ENCODE measurements at regions not wholly inside any gene's neighbourhood (a gene's known extent, or its start where the extent isn't known, plus 50 kb on each side); places are given as distances from the start of the nearest gene placed in this dataset.

- Histone ChIP-seq H3K9me3 (ENCODE audit: low read length) (no peaks in the 10 kb centered on the region), H3K36me3 (ENCODE audit: insufficient read depth, low read length) (no peaks in the 10 kb centered on the region), H3K4me2 (ENCODE audit: low read length) (no peak overlapping the region), H3K9ac (ENCODE audit: low read length) (no peak overlapping the region), H3F3A (ENCODE audit: insufficient read depth, low read length) (no peaks in the 10 kb centered on the region), H3K4me1 (ENCODE audit: insufficient read depth, low read length, severe bottlenecking) (no peaks in the 10 kb centered on the region), H3K9me2 (ENCODE audit: low read depth, low read length) (no peaks in the 10 kb centered on the region), H2AFZ (ENCODE audit: low read length) (no peak overlapping the region), H4K20me1 (ENCODE audit: insufficient read depth, low read length) (no peaks in the 10 kb centered on the region), H3K27me3 (ENCODE audit: insufficient read depth, low read length) (no peaks in the 10 kb centered on the region), H3K79me2 (ENCODE audit: insufficient read depth, low read length) (no peaks in the 10 kb centered on the region), H3K27ac (ENCODE audit: low read depth, low read length, poor library complexity, severe bottlenecking) (no peak overlapping the region), H3K4me3 (ENCODE audit: low read depth, low read length, poor library complexity, severe bottlenecking) (no peak overlapping the region)
- no peak for TF ChIP-seq EZH2 (IDR thresholded peaks at IDR 0.05; ENCODE audit: borderline replicate concordance, low read length)
- TF ChIP-seq, protein P1, sequence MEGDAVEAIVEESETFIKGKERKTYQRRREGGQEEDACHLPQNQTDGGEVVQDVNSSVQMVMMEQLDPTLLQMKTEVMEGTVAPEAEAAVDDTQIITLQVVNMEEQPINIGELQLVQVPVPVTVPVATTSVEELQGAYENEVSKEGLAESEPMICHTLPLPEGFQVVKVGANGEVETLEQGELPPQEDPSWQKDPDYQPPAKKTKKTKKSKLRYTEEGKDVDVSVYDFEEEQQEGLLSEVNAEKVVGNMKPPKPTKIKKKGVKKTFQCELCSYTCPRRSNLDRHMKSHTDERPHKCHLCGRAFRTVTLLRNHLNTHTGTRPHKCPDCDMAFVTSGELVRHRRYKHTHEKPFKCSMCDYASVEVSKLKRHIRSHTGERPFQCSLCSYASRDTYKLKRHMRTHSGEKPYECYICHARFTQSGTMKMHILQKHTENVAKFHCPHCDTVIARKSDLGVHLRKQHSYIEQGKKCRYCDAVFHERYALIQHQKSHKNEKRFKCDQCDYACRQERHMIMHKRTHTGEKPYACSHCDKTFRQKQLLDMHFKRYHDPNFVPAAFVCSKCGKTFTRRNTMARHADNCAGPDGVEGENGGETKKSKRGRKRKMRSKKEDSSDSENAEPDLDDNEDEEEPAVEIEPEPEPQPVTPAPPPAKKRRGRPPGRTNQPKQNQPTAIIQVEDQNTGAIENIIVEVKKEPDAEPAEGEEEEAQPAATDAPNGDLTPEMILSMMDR (IDR thresholded peaks at IDR 0.05; ENCODE audit: low read length): no peak
Measured at GRCh38 chr22:27468712-27469111, 332.8 kb downstream of the MN1 start.

GRCh38 chr22:27470169-27470772 is 331.3 kb downstream of the MN1 start:
- H4K20me1 ChIP-seq (ENCODE audit: insufficient read depth, low read length): no peaks in the 10 kb centered on the region
- no peaks in the 10 kb centered on the region for H3K9me2 ChIP-seq (ENCODE audit: low read depth, low read length)
- no peaks in the 10 kb centered on the region for H3K9me3 ChIP-seq (ENCODE audit: low read length)
- no peaks in the 10 kb centered on the region for H3K79me2 ChIP-seq (ENCODE audit: insufficient read depth, low read length)
- H3K36me3 ChIP-seq (ENCODE audit: insufficient read depth, low read length): no peaks in the 10 kb centered on the region
- H2AFZ ChIP-seq (ENCODE audit: low read length): no peak overlapping the region
- TF ChIP-seq EZH2 (IDR thresholded peaks at IDR 0.05; ENCODE audit: borderline replicate concordance, low read length): no peak
- TF ChIP-seq, protein P1 (IDR thresholded peaks at IDR 0.05; ENCODE audit: low read length): no peak
- H3K27ac ChIP-seq (ENCODE audit: low read depth, low read length, poor library complexity, severe bottlenecking): no peak overlapping the region
- H3F3A ChIP-seq (ENCODE audit: insufficient read depth, low read length): no peaks in the 10 kb centered on the region
- no peak overlapping the region for H3K9ac ChIP-seq (ENCODE audit: low read length)
- no peaks in the 10 kb centered on the region for H3K27me3 ChIP-seq (ENCODE audit: insufficient read depth, low read length)
- no peaks in the 10 kb centered on the region for H3K4me1 ChIP-seq (ENCODE audit: insufficient read depth, low read length, severe bottlenecking)
- H3K4me2 ChIP-seq (ENCODE audit: low read length): no peak overlapping the region
- H3K4me3 ChIP-seq (ENCODE audit: low read depth, low read length, poor library complexity, severe bottlenecking): no peak overlapping the region

DNA sequence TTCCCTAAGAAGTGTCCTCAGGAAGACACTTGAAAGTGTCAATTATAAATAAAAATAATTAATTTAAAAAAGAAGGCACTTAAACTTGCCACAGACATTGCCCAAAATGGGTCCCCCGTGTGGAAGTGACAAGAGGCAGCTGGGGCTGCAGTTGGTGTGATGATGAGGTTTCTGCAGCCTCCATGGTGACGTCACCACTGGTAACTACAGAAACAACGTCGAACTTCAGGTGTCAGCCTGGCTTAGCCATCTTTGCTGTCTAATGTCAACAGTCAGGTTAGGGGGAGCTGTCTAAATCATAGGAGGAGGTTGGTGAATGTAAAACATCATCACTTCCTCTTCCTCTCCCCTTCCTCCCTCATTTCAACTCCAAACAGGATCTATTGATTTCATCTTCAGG is 328.6 kb downstream of the MN1 start:
- Histone ChIP-seq H3F3A (ENCODE audit: insufficient read depth, low read length) (no peaks in the 10 kb centered on the region), H3K4me3 (ENCODE audit: low read depth, low read length, poor library complexity, severe bottlenecking) (no peak overlapping the region), H3K9me2 (ENCODE audit: low read depth, low read length) (no peaks in the 10 kb centered on the region), H3K36me3 (ENCODE audit: insufficient read depth, low read length) (no peaks in the 10 kb centered on the region), H3K27me3 (ENCODE audit: insufficient read depth, low read length) (no peaks in the 10 kb centered on the region), H3K9ac (ENCODE audit: low read length) (no peak overlapping the region), H3K9me3 (ENCODE audit: low read length) (no peaks in the 10 kb centered on the region), H4K20me1 (ENCODE audit: insufficient read depth, low read length) (no peaks in the 10 kb centered on the region), H3K4me2 (ENCODE audit: low read length) (no peak overlapping the region), H3K4me1 (ENCODE audit: insufficient read depth, low read length, severe bottlenecking) (no peaks in the 10 kb centered on the region), H3K79me2 (ENCODE audit: insufficient read depth, low read length) (no peaks in the 10 kb centered on the region), H3K27ac (ENCODE audit: low read depth, low read length, poor library complexity, severe bottlenecking) (no peak overlapping the region), H2AFZ (ENCODE audit: low read length) (no peak overlapping the region)
- TF ChIP-seq, protein P1 (IDR thresholded peaks at IDR 0.05; ENCODE audit: low read length): no peak
- TF ChIP-seq EZH2 (IDR thresholded peaks at IDR 0.05; ENCODE audit: borderline replicate concordance, low read length): no peak

Data from OCI-LY1 (cell line).